Smooth muscle cell (in vitro differentiated cells): ENCODE measurements at regions not wholly inside any gene's neighbourhood (a gene's known extent, or its start where the extent isn't known, plus 50 kb on each side); places are given as distances from the start of the nearest gene placed in this dataset.
"Not testable (repeated sequence)": the region's sequence is repeated elsewhere in the genome, so short reads cannot be mapped to it uniquely, and the experiment has no call there.

ENCODE experiments used
- DNase-seq: peaks from one replicate; lab custom pipeline; 2025; ENCODE audit not compliant: unreplicated experiment; lab: John Stamatoyannopoulos, UW
- H2AFZ ChIP-seq: fragments of 200-600 bp; sonication (generic); 2 replicates; pipeline ENCODE4 v1.6.0; 2016; ENCODE audit warnings: antibody characterized with exemption, low read depth, mild to moderate bottlenecking
- H3F3A ChIP-seq: fragments of 200-600 bp; sonication (generic); 2 replicates; pipeline ENCODE4 v1.6.0; 2017; ENCODE audit warnings: antibody characterized with exemption, low read depth
- H3K27ac ChIP-seq: fragments of 200-600 bp; sonication (generic); 2 replicates; pipeline ENCODE4 v1.5.1; 2016; ENCODE audit warnings: low read depth, mild to moderate bottlenecking
- H3K27me3 ChIP-seq: fragments of 200-600 bp; sonication (generic); 2 replicates; pipeline ENCODE4 v1.6.1; 2016; ENCODE audit warnings: low read depth, mild to moderate bottlenecking
- H3K36me3 ChIP-seq: fragments of 200-600 bp; sonication (generic); 2 replicates; pipeline ENCODE4 v1.5.1; 2016; ENCODE audit warnings: low read depth
- H3K4me1 ChIP-seq: fragments of 200-600 bp; sonication (generic); 2 replicates; pipeline ENCODE4 v1.5.1; 2016; ENCODE audit warnings: low read depth
- H3K4me2 ChIP-seq: fragments of 200-600 bp; sonication (generic); 2 replicates; pipeline ENCODE4 v1.6.0; 2016; ENCODE audit warnings: mild to moderate bottlenecking
- H3K4me3 ChIP-seq: fragments of 200-600 bp; sonication (generic); 2 replicates; pipeline ENCODE4 v1.5.1; 2016; ENCODE audit warnings: mild to moderate bottlenecking
- H3K79me2 ChIP-seq: fragments of 200-600 bp; sonication (generic); 2 replicates; pipeline ENCODE4 v1.6.0; 2016; ENCODE audit warnings: low read depth, mild to moderate bottlenecking
- H3K9ac ChIP-seq: fragments of 200-600 bp; sonication (generic); 2 replicates; pipeline ENCODE4 v1.6.0; 2016; ENCODE audit warnings: low read depth
- H3K9me3 ChIP-seq: fragments of 200-600 bp; sonication (generic); replicated peaks from 2 replicates; pipeline ENCODE4 v1.5.1; 2016; ENCODE audit warnings: low read depth
- H4K20me1 ChIP-seq: fragments of 200-600 bp; sonication (generic); 2 replicates; pipeline ENCODE4 v1.6.0; 2016; ENCODE audit warnings: low read depth
- WGBS: methylation state at CpG from one replicate; pipeline ENCODE4 v1.1.7; 2016; ENCODE audit warnings: low lambda C conversion rate; 5-methylcytosine and 5-hydroxymethylcytosine counted together
- TF ChIP-seq, protein P1 (sequence below): fragments of 200-600 bp; sonication (generic); IDR thresholded peaks from 2 replicates; pipeline ENCODE4 v1.5.1; 2017; ENCODE audit warnings: borderline replicate concordance, mild to moderate bottlenecking, antibody characterized with exemption; ENCODE audit not compliant: insufficient read depth, poor library complexity, severe bottlenecking

GRCh38 chr6:30818391-30818841 lies 65.9 kb upstream of the DDR1 start:
- Histone ChIP-seq H2AFZ (peak overlapping the region; percentile 81), H3K79me2 (no peaks in the 10 kb centered on the region), H3K4me2 (peak overlapping the region; percentile 63), H3K36me3 (no peaks in the 10 kb centered on the region), H4K20me1 (no peaks in the 10 kb centered on the region), H3K27me3 (no peaks in the 10 kb centered on the region), H3K9me3 (no peaks in the 10 kb centered on the region), H3F3A (peaks cover 27% of the 10 kb centered on the region), H3K4me1 (peaks cover 8% of the 10 kb centered on the region), H3K9ac (peak overlapping the region; percentile 45), H3K4me3 (no peak overlapping the region), H3K27ac (peak overlapping the region; percentile 92)
- TF ChIP-seq, protein P1, sequence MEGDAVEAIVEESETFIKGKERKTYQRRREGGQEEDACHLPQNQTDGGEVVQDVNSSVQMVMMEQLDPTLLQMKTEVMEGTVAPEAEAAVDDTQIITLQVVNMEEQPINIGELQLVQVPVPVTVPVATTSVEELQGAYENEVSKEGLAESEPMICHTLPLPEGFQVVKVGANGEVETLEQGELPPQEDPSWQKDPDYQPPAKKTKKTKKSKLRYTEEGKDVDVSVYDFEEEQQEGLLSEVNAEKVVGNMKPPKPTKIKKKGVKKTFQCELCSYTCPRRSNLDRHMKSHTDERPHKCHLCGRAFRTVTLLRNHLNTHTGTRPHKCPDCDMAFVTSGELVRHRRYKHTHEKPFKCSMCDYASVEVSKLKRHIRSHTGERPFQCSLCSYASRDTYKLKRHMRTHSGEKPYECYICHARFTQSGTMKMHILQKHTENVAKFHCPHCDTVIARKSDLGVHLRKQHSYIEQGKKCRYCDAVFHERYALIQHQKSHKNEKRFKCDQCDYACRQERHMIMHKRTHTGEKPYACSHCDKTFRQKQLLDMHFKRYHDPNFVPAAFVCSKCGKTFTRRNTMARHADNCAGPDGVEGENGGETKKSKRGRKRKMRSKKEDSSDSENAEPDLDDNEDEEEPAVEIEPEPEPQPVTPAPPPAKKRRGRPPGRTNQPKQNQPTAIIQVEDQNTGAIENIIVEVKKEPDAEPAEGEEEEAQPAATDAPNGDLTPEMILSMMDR, result no peak
- WGBS, result 62% methylated on average over 4 of the region's 4 CpGs
- DNase-seq, result no peak

DNA sequence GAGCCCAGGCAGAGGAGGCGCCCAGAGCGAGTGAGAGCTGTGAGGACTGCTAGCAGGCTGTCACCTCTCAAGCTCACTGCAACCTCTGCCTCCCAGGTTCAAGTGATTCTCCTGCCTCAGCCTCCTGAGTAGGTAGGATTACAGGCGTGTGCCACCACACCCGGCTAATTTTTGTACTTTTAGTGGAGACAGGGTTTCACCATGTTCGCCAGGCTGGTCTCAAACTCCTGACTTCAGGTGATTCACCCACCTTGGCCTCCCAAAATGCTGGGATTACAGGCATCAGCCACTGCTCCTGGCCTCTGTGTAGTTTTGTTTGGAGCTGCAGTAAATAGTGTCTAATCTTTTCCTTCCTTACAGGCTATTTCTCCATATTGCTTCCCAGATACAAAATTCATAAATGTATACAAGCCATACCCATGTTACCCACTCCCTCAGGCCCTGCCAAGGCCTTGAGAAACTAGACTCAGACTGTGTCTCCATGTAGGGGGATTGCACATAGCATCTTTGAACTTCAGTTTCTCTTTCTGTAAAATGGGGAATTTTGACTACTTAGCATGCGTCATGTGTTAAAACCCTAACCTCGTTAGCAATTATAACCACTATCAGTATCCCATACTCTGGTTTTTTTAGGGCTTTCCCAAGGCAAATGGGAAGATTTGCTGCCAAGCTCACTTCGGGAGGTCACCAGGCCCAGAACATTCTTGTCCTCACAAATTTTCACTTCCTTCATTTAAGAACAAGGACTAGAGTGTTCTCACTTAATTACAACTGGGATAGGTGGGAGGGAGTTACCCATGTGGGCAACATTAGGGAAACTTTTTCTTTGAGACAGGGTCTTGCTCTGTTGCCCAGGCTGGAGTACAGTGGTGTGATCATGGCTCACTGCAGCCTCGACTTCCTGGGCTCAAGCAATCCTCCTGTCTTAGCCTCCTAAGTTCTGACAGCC lies 67.3 kb upstream of the DDR1 start:
- peaks cover 11% of the 10 kb centered on the region for H3K4me1 ChIP-seq
- no peaks in the 10 kb centered on the region for H3K79me2 ChIP-seq
- no peak overlapping the region for H2AFZ ChIP-seq
- TF ChIP-seq, protein P1, result no peak
- no peak for DNase-seq
- no peaks in the 10 kb centered on the region for H3K27me3 ChIP-seq
- H3F3A ChIP-seq, result peaks cover 31% of the 10 kb centered on the region
- no peak overlapping the region for H3K9ac ChIP-seq
- no peak overlapping the region for H3K4me3 ChIP-seq
- over 99% methylated on average over 9 of the region's 9 CpGs for WGBS
- H3K9me3 ChIP-seq, result no peaks in the 10 kb centered on the region
- peak overlapping the region; percentile 92 for H3K27ac ChIP-seq
- no peaks in the 10 kb centered on the region for H4K20me1 ChIP-seq
- no peak overlapping the region for H3K4me2 ChIP-seq
- H3K36me3 ChIP-seq, result no peaks in the 10 kb centered on the region

- Histone ChIP-seq H3K4me1 (peaks cover 11% of the 10 kb centered on the region), H3F3A (peaks cover 27% of the 10 kb centered on the region)
- not testable (repeated sequence) for H3K27ac ChIP-seq, DNase-seq, H3K27me3 ChIP-seq, H3K79me2 ChIP-seq, H3K4me2 ChIP-seq, H3K36me3 ChIP-seq, H3K9me3 ChIP-seq, H2AFZ ChIP-seq, H4K20me1 ChIP-seq, H3K4me3 ChIP-seq, H3K9ac ChIP-seq
- 97% methylated on average over 16 of the region's 34 CpGs for WGBS
These were observed 68.0 kb upstream of the DDR1 start for GRCh38 chr6:30816296-30816695.

DNA sequence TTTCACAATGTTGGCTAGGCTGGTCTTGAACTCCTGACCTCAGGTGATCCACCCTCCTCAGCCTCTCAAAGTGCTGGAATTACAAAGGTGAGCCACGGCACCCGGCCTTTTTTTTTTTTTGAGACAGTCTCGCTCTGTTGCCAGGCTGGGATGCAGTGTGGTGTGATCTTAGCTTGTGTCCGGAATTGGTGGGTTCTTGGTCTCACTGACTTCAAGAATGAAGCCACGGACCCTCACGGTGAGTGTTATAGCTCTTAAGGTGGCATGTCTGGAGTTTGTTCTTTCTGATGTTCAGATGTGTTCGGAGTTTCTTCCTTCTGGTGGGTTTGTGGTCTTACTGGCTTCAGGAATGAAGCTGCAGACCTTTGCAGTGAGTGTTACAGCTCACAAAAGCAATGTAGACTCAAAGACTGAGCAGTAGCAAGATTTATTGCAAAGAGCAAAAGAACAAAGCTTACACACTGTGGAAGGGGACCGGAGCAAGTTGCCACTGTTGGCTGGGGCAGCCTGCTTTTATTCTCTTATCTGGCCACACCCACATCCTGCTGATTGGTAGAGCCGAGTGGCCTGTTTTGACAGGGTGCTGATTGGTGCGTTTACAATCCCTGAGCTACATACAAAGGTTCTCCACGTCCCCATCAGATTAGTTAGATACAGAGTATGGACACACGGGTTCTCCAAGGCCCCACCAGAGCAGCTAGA lies 69.1 kb upstream of the DDR1 start:
- Histone ChIP-seq H3K4me1 (peaks cover 11% of the 10 kb centered on the region), H3F3A (peaks cover 27% of the 10 kb centered on the region), H3K27ac (peak overlapping the region; percentile 89)
- H4K20me1 ChIP-seq, H2AFZ ChIP-seq, H3K4me3 ChIP-seq, H3K9ac ChIP-seq, H3K36me3 ChIP-seq, H3K27me3 ChIP-seq, H3K4me2 ChIP-seq, H3K79me2 ChIP-seq, H3K9me3 ChIP-seq, DNase-seq: not testable (repeated sequence)
- 84% methylated on average over 12 of the region's 12 CpGs for WGBS
